ENCODE measurements at regions not wholly inside any gene's neighbourhood (a gene's known extent, or its start where the extent isn't known, plus 50 kb on each side); places are given as distances from the start of the nearest gene placed in this dataset.

DNA sequence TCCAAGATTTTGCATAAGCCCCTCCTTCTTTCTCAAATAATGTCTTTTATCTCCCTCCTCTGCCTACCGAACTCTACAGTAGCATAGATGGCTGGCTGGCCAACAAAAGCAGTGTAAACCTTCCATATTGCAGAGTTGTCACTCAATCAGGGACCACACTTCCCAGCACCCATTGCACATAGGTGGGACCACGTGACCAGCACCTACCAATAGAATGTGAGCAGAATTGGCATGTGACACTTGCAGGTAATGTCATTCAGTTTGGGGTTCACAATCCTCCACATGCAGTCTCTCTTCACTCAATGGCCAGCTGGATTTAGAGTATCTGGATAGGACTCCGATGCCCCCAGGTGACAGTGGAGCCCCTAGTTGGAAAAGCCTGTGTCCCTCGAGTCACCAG is 190.3 kb upstream of the CRY1 start:
- DNase-seq: no peak

DNA sequence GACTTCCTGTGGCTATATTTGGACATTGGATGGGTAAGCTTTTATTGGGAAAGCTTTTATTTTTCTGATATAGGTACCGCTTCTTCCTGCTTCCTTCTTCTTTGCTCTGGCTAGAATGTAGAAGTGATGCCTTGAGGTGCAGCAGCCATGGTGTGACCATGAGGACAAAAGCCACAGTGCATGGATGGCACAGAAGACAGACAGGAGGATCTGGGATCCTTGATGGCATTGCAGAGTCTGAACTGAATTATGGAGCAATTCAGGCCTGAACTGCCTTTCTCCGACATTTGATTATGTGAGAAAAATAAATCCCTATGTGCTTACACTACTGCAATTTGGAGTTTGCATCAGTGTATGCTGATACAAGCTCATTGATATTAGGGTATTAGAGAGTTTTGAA is 191.3 kb upstream of the CRY1 start:
- no peak for DNase-seq

DNA sequence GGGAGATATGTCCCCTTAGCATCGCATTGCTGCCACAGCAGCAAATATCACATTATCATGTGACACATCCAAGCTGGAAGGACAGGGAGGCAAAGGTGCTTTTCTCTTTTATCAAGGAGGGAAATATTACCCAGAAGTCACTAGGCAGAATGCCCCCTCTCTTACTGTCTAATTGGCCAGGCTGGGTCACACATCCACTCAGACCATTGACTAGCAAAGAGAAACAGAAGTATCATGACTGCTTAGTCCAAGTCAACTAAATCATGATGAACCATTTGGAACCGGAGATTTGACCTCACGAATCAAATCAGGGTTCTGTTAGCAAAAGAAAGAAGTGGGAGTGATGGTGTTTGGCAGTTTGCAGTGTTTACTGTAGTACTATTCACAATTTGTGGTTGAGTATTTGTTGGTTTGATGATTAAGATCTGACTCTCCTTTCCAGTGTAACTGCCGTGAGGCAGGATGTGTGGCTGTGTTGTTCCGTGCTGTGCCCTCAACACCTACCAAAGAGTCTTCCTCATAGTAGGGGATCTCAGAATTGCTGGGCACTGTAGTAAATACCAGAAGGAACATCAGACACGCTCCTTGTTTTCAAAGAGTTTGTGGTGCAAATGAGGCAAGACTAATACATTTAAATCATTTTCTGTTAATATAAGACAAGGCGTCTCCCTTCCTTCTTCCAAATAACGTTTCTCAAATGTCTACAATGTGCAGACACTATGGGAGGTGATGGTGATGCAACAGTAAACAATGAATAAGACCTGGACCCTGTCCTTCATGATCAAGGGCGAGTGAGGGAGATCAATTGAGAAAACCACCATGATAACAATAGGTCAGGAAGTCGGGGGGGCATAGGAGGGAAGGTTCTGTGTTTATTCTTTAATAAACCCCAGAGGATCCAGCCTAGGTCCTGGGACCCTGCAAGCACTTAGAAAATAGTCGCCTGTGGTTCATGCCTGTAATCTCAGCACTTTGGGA is 194.4 kb upstream of the CRY1 start:
- no peak for DNase-seq

DNA sequence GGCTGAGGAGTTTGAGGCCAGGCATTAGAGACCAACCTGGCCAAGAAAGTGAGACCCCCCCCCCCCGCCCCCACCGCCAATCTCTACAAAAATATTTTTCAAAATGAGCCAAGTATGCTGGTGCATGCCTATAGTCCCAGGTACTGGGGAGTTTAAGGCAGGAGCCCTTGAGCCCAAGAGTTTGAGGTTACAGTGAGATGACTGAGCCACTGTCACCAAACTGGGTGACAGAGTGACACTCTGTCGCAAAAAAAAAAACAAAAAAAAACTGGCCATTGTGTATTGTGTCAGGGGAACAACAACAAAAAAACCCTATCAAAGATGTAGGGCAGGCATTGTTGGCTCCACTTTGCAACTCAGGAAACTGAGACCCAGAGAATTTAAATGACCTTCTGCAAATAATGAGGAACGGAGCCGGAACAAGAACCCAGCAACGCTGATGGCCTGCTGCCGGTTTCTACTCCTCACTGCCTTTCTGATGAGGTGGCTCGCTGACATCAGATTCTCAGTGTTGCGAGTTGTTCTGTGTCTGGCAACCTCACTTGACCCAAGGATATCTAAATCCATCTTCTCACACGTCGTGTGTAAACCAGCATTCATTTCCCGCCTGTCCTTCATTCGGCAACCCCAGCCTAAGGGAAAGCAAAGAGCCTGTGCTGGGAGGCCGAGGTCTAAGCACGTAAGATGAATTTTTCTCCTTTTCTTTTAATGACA is 195.2 kb upstream of the CRY1 start:
- DNase-seq: no peak

DNA sequence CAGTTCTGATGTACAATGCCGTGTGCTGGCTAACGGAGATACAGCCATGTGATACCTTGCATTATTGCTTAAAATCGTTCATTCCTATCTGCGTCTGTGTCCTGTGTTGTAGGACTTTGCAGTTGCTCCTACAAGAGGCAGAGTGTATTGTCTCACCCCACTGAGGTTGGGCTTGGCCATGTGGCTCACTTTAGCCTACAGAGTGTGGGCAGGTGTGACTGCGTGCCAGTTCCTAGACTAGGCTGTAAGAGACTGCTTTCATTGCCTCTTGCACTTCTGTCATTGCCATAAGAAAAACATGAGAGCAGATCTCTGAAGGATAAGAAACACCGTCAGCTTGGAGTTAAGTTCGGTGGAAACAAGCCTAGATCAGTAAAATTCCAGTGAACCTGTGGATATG is 197.7 kb upstream of the CRY1 start:
- no peak for DNase-seq

DNA sequence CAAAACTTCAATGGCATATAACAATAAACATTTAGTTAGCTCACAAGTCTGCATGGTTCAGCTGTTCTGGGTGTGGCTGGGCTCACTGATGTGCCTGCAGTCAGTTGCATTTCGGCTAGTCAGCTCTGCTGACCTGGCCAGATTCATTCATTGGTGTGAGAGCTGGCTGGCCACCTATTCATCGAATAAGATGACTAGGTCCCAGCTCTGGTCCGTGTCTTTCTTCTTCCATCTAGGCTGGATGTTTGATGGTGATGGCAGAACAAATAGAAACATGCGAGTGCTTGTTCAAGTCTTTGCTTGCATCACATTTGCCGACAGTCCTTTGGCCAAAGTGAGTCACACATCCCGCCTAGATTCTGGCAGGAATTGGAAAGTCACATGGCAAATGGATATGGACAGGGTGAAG is 203.3 kb upstream of the CRY1 start:
- no peak for DNase-seq

DNA sequence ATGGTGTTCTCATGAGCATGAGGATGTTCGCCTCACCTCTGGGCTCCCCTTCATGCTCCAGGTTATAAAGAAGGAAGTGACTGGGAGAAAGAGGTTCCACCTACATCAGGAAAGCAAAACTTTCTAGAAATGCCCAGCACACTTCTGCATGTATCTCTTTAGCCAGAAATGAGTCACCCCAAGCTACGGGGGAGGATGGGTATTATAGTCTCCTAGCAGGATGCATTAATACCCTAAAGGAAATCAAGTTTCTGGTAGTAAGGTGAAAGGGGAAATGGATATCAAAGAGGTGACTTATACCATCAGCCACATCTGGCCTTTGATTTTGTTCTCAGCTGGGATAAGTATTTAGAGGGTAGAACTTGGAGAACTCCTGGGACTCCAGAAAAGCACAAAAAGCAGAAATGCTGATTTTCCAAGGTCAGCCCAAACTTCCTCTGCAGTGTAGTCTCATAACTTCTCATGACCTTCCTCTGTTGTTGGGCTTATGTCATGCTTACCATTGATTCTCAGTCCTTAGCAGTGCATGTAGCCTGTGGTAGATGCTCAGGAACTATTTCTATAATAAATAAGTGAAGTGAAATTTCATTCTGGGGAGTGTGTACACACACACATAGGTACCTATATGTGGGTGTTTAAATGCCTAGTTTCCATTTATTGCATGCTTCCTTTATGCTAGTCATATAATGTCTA is 209.4 kb upstream of the CRY1 start:
- no peak for DNase-seq

DNA sequence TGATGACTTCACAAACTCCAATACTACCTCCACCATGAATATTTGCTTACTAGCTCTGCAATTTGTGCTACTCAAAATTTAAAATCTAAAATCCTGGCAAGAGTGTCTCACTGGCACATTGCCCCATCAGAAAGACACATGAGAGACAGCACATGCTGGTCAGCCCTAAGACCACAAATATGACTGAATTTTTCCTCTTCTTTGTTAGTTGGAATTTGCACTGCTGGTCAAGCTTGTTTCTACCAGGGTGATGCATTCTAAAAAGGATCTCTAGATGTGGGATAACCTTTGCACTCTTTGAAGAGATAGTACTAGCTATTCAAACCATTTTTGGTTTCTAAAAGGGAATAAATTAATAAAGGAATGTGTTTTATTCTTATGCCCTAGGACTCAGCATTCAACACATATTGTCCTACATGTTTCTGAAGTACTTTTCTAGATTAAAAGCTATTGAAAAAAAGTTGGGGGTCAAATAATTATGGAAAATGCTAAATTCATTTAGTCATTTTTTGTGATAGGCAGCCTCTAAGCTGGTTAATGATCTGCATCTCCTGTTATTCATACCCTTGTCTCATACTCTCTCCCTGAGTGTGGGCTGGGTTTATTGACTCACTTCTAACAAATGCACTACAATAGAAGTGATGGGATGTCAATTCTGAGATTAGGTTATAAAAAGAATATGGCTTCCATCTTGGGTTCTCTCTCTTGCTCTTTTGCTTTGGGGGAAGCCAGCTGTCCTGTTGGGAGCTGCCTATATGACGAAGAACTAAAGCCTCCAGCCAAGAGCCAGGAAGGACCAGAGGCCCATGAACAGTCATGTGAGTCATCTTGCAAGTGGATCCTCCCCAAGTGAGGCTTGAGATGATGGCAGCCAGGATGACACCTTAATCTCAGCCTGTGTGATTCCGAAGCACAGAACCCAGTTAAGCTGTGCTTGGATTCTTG is 211.5 kb upstream of the CRY1 start:
- DNase-seq: no peak

DNA sequence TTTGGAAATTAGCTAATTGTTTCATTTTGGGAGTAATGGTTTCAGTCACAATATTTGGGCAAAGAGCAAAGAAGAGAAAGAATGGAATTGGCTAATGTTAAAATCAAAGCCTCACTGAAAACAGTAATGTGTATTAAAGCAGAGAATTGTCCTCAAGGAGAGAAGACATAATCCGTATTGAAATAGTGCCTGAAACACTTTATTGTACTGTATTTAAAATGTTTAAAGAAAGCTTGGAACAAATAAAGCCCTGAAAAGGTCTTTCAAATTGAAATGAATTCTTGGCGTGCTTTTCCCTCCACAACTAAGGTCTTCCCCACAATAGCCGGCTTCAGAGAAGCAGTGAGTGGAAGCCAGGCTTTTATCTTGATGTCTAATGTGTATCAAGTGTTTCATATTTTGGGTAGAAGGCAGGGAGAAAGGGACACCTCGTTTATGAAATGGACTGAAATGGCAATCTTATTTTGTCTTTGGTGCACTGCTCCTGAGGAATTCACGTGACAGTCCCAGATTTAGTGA is 212.9 kb upstream of the CRY1 start:
- DNase-seq: no peak

DNA sequence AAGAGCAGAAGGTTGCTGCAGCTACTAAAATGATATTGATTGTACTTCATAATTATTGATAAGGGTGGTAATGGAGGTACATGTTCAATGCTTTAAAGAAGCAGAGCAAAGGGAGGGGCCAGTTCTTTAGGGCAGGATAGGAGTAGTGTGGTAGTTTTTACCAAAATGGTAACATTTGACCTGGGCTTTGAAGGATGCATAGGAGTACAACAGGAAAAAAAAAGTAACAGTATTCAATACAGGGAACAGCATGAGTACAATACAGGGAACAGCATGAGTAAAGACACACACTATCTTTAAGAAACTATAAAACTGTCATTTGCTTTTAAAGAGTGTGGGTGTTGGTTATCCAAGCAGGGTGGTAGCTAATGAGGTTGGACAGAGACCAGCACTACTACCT is 215.0 kb upstream of the CRY1 start:
- DNase-seq: no peak

DNA sequence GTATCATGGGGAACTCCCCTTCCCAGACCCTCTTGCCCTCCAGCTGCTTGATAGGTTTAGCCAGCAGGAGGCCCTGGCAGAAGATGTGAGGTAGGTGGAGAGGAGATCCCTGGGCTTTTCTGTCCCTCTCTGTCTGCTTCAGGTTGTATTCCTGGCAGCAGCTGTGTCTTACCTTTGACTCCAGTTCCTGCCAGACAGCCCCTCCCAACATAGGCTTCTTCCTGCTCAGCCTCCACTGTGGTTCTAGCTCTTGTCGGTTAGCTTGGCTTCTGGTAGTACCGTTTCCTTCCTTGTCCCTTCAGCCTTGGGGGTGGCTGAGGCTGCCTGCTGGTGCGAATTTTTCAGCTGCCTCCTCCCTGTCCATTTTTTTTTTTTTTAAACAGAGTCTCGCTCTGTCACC is 215.7 kb upstream of the CRY1 start:
- DNase-seq: no peak

DNA sequence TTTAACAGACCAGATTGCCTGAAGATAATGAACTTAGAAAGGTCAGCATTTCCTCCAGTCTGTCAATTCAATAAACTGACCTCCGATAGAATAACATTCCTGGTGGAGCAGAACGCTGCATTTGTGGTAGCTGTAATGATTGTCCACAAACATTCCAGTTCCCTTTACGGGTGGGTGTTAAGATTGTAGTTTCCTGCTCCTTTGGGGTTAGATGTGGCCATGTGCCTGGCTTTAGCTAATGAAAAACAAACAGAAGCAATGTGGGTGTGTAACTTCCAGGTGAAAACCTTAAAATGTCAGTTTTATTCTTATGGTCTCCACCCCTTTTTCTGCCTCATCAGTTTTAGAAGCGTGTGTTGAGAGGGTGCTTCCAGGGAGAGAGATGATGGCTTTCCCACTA is 217.3 kb upstream of the CRY1 start:
- no peak for DNase-seq

DNA sequence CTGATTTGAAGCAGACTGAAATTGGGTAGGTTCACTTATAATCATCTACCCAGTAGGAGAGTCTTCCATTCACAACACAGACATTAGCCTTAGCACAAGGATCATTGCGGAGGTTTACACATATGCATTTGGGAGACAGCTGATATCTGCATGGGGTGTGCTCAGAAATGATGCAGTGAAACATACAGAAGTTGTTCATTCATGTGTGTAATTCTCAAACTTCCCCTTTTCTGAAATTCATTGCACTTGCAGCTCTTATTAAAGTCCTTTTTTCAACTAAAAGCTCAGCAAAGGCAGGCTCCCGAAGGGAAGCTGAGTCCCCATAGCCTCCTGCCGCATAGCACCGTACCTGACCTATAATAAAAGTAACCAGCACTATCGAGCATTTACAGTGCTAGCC is 218.3 kb upstream of the CRY1 start:
- no peak for DNase-seq

DNA sequence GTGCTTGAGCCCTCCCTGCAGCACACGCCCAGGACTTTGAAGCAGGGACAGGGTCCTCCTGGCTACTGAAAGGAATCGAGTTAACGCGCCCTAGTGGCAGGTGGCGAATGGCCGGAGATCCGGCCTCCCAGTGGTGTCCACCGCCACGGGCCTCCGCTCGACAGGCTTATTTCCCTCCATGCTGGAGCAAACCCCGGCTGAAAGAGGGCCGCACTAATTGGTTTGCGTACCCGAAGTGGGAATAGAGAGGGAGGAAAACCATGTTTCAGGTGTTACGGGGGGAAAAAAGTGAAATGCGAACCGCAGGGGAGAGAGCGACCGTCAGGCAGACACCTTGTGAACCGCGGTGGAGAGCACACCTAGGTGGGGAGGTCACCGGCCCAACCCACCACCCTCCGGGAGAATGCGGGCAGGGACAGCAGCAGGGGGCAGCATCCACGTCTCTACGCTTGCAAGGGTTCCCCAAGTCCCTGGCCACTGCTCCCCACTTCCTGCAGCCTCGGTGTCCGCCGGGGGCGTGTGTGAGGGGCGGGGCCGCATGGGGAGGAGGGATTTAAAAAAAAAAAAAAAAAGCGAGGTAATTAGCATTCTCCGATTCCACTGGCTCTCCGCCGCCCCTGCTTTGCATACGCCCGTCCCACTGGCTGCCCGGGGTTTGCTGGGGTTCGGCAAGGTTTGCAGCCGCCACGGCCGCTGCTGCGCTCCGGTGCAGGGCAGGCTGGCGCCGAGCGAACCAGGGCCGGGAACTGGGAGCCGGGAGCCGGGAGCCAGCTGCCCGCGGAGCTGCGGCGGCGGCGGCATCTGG is 224.6 kb upstream of the CRY1 start:
- peak; percentile 79 for DNase-seq

DNA sequence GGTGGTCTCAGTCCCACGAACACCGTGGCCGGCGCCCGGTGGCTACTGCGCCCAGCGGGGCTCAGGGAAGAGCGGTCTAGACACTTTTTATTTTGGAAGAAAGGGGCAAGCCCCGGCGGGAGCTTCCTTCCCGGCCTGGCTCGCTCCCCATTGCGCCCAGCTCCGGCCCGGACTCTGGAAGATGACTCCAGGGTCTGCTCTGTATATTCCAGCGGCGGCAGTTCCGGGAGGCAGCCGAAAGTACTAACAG is 225.1 kb upstream of the CRY1 start:
- DNase-seq: no peak

DNA sequence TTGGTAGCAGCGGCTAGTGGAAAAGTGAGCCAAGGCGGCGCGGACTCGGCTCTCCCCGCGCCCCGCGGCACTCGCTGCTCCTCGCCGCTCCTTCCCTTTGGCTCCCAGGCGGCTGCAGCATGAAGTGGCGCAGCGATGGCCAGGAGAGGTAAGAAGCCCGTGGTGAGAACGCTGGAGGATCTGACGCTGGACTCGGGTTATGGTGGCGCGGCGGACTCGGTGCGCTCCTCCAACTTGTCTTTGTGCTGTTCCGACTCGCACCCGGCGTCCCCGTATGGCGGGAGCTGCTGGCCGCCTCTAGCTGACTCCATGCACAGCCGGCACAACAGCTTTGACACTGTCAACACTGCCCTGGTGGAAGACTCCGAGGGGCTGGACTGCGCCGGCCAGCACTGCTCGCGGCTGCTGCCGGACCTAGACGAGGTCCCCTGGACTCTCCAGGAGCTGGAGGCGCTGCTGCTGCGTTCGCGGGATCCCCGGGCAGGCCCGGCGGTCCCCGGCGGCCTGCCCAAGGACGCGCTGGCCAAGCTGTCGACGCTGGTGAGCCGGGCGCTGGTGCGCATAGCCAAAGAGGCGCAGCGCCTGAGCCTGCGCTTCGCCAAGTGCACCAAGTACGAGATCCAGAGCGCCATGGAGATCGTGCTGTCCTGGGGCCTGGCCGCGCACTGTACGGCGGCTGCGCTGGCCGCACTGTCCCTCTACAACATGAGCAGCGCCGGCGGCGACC is 225.6 kb upstream of the CRY1 start:
- DNase-seq: no peak

DNA sequence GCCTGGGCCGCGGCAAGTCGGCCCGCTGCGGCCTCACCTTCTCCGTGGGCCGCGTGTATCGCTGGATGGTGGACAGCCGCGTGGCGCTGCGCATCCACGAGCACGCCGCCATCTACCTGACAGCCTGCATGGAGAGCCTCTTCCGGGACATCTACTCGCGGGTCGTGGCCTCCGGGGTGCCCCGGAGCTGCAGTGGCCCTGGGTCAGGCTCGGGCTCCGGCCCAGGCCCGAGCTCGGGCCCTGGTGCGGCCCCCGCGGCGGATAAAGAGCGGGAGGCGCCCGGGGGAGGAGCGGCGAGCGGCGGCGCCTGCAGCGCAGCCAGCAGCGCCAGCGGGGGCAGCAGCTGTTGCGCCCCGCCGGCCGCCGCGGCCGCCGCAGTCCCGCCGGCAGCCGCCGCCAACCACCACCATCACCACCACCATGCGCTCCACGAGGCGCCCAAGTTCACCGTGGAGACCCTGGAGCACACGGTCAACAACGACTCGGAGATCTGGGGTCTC is 226.2 kb upstream of the CRY1 start:
- DNase-seq: no peak

DNA sequence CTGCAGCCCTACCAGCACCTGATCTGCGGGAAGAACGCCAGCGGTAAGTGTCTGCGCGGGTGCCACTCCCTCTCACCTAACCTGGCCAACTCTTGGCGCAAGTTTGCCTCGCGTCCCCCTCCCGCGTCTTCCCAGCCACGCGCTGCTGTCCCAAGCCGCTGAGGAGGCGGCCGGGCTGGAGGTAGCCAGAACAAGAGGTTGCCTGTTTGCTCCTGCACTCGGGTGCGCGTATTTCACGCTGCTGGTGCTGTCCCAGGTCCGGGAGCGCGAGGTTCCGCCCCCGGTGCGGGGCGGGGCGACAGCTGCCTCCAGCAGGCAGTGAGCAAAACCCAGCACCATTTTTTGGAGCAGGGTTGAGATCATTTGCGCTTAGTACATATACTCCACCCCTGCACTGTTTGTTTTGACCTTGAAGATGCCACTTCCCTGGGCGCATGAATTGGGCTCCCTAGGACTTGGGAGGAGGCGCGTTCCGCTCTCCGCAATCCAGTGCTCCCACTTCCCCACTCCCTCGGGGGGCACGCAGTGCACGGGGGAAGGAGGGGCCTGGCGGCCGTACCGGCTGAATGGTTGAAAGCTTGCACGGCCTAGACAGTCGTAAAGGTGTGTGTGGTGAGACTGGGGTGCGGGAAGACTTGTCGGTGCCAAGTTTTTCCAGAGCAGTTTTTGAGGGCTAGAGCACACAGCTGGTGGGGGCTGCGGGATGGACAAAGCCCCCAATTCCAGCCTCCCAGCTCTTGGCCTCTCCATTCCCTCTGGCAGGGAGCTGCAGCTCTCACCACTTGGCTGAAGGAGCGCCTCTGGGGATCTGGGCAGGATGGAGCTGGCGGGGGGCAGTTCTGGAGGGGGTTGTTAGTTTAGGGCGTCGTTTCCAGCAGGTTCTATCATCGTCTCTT is 226.9 kb upstream of the CRY1 start:
- no peak for DNase-seq

DNA sequence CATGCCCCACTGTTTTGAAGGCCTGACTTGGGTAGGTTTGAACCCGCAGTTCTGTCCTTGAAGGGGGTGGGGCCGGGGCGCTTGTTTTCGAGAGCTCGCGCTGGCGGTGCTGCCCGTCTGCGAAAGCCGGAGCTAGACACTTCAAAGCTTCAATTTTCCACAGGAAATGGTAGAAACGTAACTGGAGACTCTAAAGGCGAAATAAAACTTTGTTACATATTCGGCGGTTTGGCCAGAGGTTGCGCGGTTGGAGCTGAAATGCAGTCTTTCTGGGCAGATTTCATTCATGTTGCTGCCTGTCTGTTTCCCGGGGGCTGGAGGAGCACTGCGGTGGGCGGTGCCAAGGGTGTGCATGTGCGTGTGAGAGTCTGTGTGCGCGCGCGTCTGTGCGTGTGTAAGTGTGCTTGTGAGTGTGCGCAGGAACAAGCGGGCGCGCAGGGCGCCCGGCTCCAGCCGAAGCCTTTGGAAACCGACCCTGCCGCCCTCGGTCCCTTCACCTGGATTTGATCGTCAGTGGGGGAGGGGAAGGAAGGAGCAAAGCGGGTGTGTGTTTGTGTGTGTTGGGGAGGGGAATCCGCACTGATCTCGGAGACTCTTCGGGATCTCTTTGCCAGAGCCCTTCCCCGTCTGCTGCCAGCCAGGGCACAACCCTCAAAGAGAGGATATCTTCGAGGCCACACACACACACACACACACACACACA is 227.7 kb upstream of the CRY1 start:
- peak; percentile 14 for DNase-seq

All from hematopoietic multipotent progenitor cell treated with erythropoietin and hydrocortisone succinate and interleukin-3 and kit ligand, for 8 days (in vitro differentiated cells).